Tibial nerve (tissue), 4 donors: ENCODE measurements at regions not wholly inside any gene's neighbourhood (a gene's known extent, or its start where the extent isn't known, plus 50 kb on each side); places are given as distances from the start of the nearest gene placed in this dataset.

ENCODE experiments used
- DNase-seq, 2 donors: peaks; one replicate each; pipeline ENCODE4 v3.0.0-alpha.2; 2019; ENCODE audit warnings: low spot score in 2 of 2
- H3K27ac ChIP-seq, 4 donors: fragments of 200-600 bp; sonication (generic) in 3 of 4; one replicate each; pipeline ENCODE4 v1.5.1; 2017 to 2019; ENCODE audit warnings: mild to moderate bottlenecking in 1 of 4
- H3K27me3 ChIP-seq, 2 donors: fragments of 200-600 bp; sonication (generic) in 1 of 2; one replicate each; pipeline versions ENCODE4 v1.5.1 to v1.6.0; 2017 to 2019
- H3K36me3 ChIP-seq, 3 donors: fragments of 200-600 bp; sonication (generic); one replicate each; pipeline ENCODE4 v1.5.1; 2018 to 2019
- H3K4me1 ChIP-seq, 4 donors: fragments of 200-600 bp; sonication (generic) in 3 of 4; one replicate each; pipeline ENCODE4 v1.5.1; 2017 to 2019
- H3K4me3 ChIP-seq, 4 donors: fragments of 200-600 bp; sonication (generic) in 3 of 4; one replicate each; pipeline ENCODE4 v1.5.1; 2017 to 2019; ENCODE audit warnings: mild to moderate bottlenecking in 1 of 4, moderate library complexity in 1 of 4
- H3K9me3 ChIP-seq, 4 donors: fragments of 200-600 bp; sonication (generic) in 3 of 4; one replicate each; pipeline ENCODE4 v1.5.1; 2017 to 2019
- EP300 ChIP-seq, 2 donors: sonication (generic); formaldehyde crosslinking; IDR thresholded peaks; one replicate each; pipeline ENCODE4 v1.6.1; 2017; ENCODE audit warnings: antibody characterized with exemption in 2 of 2, mild to moderate bottlenecking in 1 of 2
- POLR2A ChIP-seq, 2 donors: fragments of 450-650 bp; IDR thresholded peaks; one replicate each; pipeline ENCODE4 v1.6.1; 2017; ENCODE audit warnings: antibody characterized with exemption in 2 of 2, mild to moderate bottlenecking in 2 of 2, moderate library complexity in 2 of 2
- WGBS, 2 donors: methylation state at CpG; one replicate each; pipeline ENCODE4 v1.1.5; 2018; 5-methylcytosine and 5-hydroxymethylcytosine counted together
- TF ChIP-seq, protein P1 (sequence below), 5 experiments: fragments of 200-600 bp in 3 of 5; fragments of 450-650 bp in 2 of 5; sonication (generic) in 3 of 5; IDR thresholded peaks; one replicate each; pipeline ENCODE4 v1.5.1; 2016 to 2019; ENCODE audit warnings: antibody characterized with exemption in 5 of 5, mild to moderate bottlenecking in 3 of 5, moderate library complexity in 2 of 5

DNA sequence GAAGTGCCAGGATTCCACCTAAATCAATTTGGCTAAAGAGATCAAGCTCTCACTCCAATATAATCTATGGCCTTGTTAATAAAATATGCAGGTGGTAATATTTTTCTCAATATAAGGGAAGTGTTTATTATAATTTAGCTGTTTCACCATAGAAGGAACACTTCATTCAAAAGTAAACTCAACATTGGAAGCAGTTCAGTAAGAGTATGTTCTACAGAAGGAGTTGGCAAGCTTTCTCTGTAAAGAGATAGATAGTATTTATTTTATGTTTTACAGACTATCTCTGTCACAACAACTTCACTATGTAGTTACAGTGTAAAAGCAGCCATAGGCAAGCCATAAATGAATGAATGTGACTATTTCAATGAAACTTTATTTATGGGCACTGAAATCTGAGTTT lies 313.6 kb upstream of the ANO3 start:
- Histone ChIP-seq H3K9me3 (no peaks in the 10 kb centered on the region), H3K27ac (no peak overlapping the region), H3K4me3 (no peak overlapping the region), H3K4me1 (no peaks in the 10 kb centered on the region), H3K27me3 (no peaks in the 10 kb centered on the region), H3K36me3 (no peaks in the 10 kb centered on the region)
- no peak for DNase-seq
- TF ChIP-seq, protein P1, sequence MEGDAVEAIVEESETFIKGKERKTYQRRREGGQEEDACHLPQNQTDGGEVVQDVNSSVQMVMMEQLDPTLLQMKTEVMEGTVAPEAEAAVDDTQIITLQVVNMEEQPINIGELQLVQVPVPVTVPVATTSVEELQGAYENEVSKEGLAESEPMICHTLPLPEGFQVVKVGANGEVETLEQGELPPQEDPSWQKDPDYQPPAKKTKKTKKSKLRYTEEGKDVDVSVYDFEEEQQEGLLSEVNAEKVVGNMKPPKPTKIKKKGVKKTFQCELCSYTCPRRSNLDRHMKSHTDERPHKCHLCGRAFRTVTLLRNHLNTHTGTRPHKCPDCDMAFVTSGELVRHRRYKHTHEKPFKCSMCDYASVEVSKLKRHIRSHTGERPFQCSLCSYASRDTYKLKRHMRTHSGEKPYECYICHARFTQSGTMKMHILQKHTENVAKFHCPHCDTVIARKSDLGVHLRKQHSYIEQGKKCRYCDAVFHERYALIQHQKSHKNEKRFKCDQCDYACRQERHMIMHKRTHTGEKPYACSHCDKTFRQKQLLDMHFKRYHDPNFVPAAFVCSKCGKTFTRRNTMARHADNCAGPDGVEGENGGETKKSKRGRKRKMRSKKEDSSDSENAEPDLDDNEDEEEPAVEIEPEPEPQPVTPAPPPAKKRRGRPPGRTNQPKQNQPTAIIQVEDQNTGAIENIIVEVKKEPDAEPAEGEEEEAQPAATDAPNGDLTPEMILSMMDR (IDR thresholded peaks at IDR 0.05), result no peak
- TF ChIP-seq EP300 (IDR thresholded peaks at IDR 0.05), result no peak
- TF ChIP-seq POLR2A (IDR thresholded peaks at IDR 0.05), result no peak

DNA sequence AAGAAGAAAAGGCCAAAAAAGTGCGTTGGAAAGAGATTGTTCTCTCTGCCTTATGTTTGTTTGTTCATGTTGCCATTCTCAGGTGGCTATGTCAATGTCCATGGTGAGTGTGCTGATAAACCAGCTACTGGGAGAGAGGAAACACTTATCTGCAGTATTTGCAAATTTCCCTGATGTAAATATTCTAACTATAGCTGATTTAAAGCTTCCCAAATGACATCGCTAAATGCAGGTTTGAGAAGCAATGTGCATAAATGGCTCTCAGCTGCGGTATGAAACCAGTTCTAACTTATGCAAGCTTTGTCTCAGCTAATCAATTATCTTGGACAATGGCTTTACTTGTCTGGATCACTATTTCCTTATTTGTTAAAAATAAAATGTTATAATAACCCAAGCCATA lies 312.5 kb upstream of the ANO3 start:
- Histone ChIP-seq H3K4me1 (no peaks in the 10 kb centered on the region), H3K27me3 (no peaks in the 10 kb centered on the region), H3K36me3 (no peaks in the 10 kb centered on the region), H3K9me3 (no peaks in the 10 kb centered on the region), H3K4me3 (no peak overlapping the region), H3K27ac (no peak overlapping the region)
- DNase-seq, result no peak
- no peak for TF ChIP-seq POLR2A (IDR thresholded peaks at IDR 0.05)
- no peak for TF ChIP-seq EP300 (IDR thresholded peaks at IDR 0.05)
- TF ChIP-seq, protein P1 (IDR thresholded peaks at IDR 0.05), result no peak
- WGBS, 2 donors, result 84 to 87% methylated on average over 3 of the region's 3 CpGs

DNA sequence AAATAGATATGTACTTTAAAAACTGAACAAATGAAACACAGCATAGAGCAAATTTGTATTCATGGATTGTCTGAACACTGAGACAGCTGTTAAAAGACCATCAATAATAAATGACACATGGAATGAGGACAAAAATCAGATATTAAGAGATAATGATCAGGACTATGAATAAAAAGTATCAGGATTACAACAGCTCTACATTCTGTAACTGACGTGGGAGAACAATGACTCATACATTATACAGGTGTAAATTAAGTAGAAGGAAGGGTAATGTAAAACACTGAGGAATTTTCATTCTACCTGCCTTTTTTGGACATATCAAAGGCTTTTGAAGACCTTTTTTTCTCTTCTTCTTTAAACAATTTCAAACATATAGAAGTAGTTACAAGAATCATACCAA lies 310.9 kb upstream of the ANO3 start:
- WGBS, 2 donors, result 71 to 81% methylated on average over 1 of the region's 1 CpG
- DNase-seq, result no peak

DNA sequence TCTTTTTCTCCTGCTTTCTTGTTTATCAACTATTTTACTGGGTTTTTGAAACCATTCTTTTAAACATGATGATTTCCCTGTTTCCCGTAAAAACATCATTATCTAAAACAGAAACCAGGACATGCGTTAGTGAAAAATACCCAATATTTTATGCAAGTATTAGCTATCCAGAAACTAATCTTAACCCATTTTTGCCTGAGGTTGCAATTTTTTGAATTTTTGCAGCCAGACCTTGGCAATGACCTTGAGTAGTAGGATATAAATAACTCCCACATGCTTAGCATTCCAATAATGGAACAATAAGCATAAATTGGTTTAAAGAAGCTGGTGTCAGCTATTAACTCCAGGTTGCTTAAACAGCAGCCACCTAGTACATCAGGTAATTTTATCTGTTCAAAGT lies 308.9 kb upstream of the ANO3 start:
- H3K4me3 ChIP-seq, result no peak overlapping the region
- no peaks in the 10 kb centered on the region for H3K4me1 ChIP-seq
- no peaks in the 10 kb centered on the region for H3K36me3 ChIP-seq
- no peaks in the 10 kb centered on the region for H3K9me3 ChIP-seq
- WGBS, 2 donors, result 63 to 72% methylated on average over 2 of the region's 2 CpGs
- DNase-seq, result no peak
- TF ChIP-seq, protein P1 (IDR thresholded peaks at IDR 0.05), result no peak
- TF ChIP-seq EP300 (IDR thresholded peaks at IDR 0.05) (no peak), POLR2A (IDR thresholded peaks at IDR 0.05) (no peak)
- H3K27ac ChIP-seq, result no peak overlapping the region
- H3K27me3 ChIP-seq, result no peaks in the 10 kb centered on the region

More for the DNA sequence above, 310.9 kb upstream of the ANO3 start:
- Histone ChIP-seq H3K36me3 (no peaks in the 10 kb centered on the region), H3K4me1 (no peaks in the 10 kb centered on the region), H3K9me3 (no peaks in the 10 kb centered on the region), H3K4me3 (no peak overlapping the region), H3K27me3 (no peaks in the 10 kb centered on the region), H3K27ac (no peak overlapping the region)
- TF ChIP-seq, protein P1 (IDR thresholded peaks at IDR 0.05), result no peak
- TF ChIP-seq POLR2A (IDR thresholded peaks at IDR 0.05), result no peak
- TF ChIP-seq EP300 (IDR thresholded peaks at IDR 0.05), result no peak

DNA sequence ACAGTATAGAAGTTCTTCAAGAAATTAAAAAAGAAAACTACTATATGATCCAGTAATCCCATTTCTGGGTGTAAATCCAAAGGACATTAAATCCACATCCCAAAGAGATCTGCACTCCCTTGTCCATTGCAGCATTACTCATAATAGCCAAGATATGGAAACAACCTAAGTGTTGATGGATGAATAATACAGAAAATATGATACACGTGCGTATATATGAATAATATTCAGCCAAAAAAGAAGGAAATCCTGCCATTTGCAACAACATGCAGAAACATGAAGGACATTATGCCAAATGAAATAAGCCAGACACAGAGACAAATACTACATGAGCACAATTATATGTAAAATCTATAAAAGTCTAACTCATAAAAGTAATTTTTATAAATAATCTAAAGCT lies 306.3 kb upstream of the ANO3 start:
- H3K36me3 ChIP-seq, result no peaks in the 10 kb centered on the region
- TF ChIP-seq POLR2A (IDR thresholded peaks at IDR 0.05) (no peak), EP300 (IDR thresholded peaks at IDR 0.05) (no peak)
- TF ChIP-seq, protein P1 (IDR thresholded peaks at IDR 0.05), result no peak
- no peaks in the 10 kb centered on the region for H3K27me3 ChIP-seq
- H3K27ac ChIP-seq, result no peak overlapping the region
- 84 to 88% methylated on average over 2 of the region's 2 CpGs for WGBS, 2 donors
- no peak for DNase-seq
- H3K4me3 ChIP-seq, result no peak overlapping the region
- no peaks in the 10 kb centered on the region for H3K4me1 ChIP-seq
- no peaks in the 10 kb centered on the region for H3K9me3 ChIP-seq
